ENCODE measurements at regions not wholly inside any gene's neighbourhood (a gene's known extent, or its start where the extent isn't known, plus 50 kb on each side); places are given as distances from the start of the nearest gene placed in this dataset.

GRCh38 chr1:226490426-226490809 lies 58.1 kb upstream of the STUM start:
- DNase-seq = no peak

- no peak for DNase-seq
Observed at GRCh38 chr1:226491093-226491850, 57.3 kb upstream of the STUM start.

GRCh38 chr1:226492426-226493137 lies 56.0 kb upstream of the STUM start:
- no peak for DNase-seq

- no peak for DNase-seq
Observed at GRCh38 chr1:226494092-226494609, 54.4 kb upstream of the STUM start.

- no peak for DNase-seq
Observed at GRCh38 chr1:226495716-226496115, 52.8 kb upstream of the STUM start.

GRCh38 chr1:226496453-226497015 lies 52.0 kb upstream of the STUM start:
- DNase-seq = no peak

GRCh38 chr1:226497276-226497833 lies 51.2 kb upstream of the STUM start:
- no peak for DNase-seq

- no peak for DNase-seq
Observed at GRCh38 chr1:226497991-226498639, 50.4 kb upstream of the STUM start.

GRCh38 chr1:226498640-226499008 lies 49.9 kb upstream of the STUM start:
- DNase-seq = no peak
